HL-60 (cell line): ENCODE measurements at regions not wholly inside any gene's neighbourhood (a gene's known extent, or its start where the extent isn't known, plus 50 kb on each side); places are given as distances from the start of the nearest gene placed in this dataset.

Experiments used
- POLR2AphosphoS5 ChIP-seq: IDR thresholded peaks from 2 replicates; pipeline ENCODE4 v1.6.1; 2012; ENCODE audit warnings: low read depth
- REST ChIP-seq: IDR thresholded peaks from 2 replicates; pipeline ENCODE4 v1.6.1; 2012; ENCODE audit warnings: low read depth; ENCODE audit not compliant: insufficient replicate concordance
- TF ChIP-seq, protein P1 (sequence below): IDR thresholded peaks from one replicate; pipeline ENCODE4 v1.5.1; 2011; ENCODE audit warnings: low read length, control low read depth, inconsistent platforms; ENCODE audit not compliant: insufficient read depth

DNA sequence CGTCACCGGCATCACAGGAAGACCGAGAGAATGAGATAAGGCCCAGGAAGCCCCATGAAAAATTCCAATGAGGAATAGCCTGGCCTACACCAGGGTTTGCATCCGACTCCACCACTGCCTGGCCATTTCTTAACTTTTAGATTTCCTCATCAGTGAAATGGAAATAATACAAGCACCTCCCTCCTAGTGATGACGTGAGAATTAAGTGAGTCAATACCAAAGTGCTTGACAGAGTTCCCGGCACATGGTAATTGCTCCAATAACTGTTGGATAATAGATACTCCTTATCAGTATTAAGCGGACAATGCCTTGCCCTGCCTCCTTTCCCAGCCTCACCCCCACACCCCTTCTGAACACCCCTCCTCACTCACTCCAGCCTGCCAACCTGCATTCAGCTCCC lies 105.4 kb downstream of the TLE3 start:
- TF ChIP-seq, protein P1, sequence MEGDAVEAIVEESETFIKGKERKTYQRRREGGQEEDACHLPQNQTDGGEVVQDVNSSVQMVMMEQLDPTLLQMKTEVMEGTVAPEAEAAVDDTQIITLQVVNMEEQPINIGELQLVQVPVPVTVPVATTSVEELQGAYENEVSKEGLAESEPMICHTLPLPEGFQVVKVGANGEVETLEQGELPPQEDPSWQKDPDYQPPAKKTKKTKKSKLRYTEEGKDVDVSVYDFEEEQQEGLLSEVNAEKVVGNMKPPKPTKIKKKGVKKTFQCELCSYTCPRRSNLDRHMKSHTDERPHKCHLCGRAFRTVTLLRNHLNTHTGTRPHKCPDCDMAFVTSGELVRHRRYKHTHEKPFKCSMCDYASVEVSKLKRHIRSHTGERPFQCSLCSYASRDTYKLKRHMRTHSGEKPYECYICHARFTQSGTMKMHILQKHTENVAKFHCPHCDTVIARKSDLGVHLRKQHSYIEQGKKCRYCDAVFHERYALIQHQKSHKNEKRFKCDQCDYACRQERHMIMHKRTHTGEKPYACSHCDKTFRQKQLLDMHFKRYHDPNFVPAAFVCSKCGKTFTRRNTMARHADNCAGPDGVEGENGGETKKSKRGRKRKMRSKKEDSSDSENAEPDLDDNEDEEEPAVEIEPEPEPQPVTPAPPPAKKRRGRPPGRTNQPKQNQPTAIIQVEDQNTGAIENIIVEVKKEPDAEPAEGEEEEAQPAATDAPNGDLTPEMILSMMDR = no peak
- TF ChIP-seq POLR2AphosphoS5 (no peak), REST (no peak)
